GM23248 (cell line): ENCODE measurements at regions not wholly inside any gene's neighbourhood (a gene's known extent, or its start where the extent isn't known, plus 50 kb on each side); places are given as distances from the start of the nearest gene placed in this dataset.

Source experiments
- DNase-seq: peaks from one replicate; pipeline ENCODE4 v3.0.0-alpha.2; 2015
- H2AFZ ChIP-seq: fragments of 200-600 bp; sonication (generic); 2 replicates; pipeline ENCODE4 v1.6.1; 2016; ENCODE audit warnings: antibody characterized with exemption
- H3F3A ChIP-seq: fragments of 200-600 bp; sonication (generic); 2 replicates; pipeline ENCODE4 v1.6.1; 2016; ENCODE audit warnings: mild to moderate bottlenecking, antibody characterized with exemption, mixed run types; ENCODE audit not compliant: insufficient read depth
- H3K27ac ChIP-seq: fragments of 200-600 bp; sonication (generic); 2 replicates; pipeline ENCODE4 v1.5.1; 2016; ENCODE audit warnings: mild to moderate bottlenecking
- H3K27me3 ChIP-seq: fragments of 200-600 bp; sonication (generic); replicated peaks from 2 replicates; pipeline ENCODE4 v1.6.1; 2016; ENCODE audit warnings: mild to moderate bottlenecking; ENCODE audit not compliant: insufficient read depth
- H3K36me3 ChIP-seq: fragments of 200-600 bp; sonication (generic); 2 replicates; pipeline ENCODE4 v1.6.1; 2016; ENCODE audit warnings: low read depth, mild to moderate bottlenecking
- H3K4me1 ChIP-seq: fragments of 200-600 bp; sonication (generic); 2 replicates; pipeline ENCODE4 v1.6.1; 2016; ENCODE audit warnings: mild to moderate bottlenecking; ENCODE audit not compliant: insufficient read depth
- H3K4me2 ChIP-seq: fragments of 200-600 bp; sonication (generic); one replicate; pipeline ENCODE4 v1.6.1; 2016; ENCODE audit warnings: mild to moderate bottlenecking; ENCODE audit not compliant: unreplicated experiment
- H3K4me3 ChIP-seq: fragments of 200-600 bp; sonication (generic); 2 replicates; pipeline ENCODE4 v1.5.1; 2016; ENCODE audit warnings: mild to moderate bottlenecking
- H3K79me2 ChIP-seq: fragments of 200-600 bp; sonication (generic); 2 replicates; pipeline ENCODE4 v1.6.1; 2016; ENCODE audit warnings: mild to moderate bottlenecking; ENCODE audit not compliant: insufficient read depth
- H3K9ac ChIP-seq: fragments of 200-600 bp; sonication (generic); 2 replicates; pipeline ENCODE4 v1.6.1; 2016; ENCODE audit warnings: mild to moderate bottlenecking
- H3K9me2 ChIP-seq: fragments of 200-600 bp; sonication (generic); 2 replicates; pipeline ENCODE4 v1.6.1; 2016; ENCODE audit warnings: mixed run types, mild to moderate bottlenecking, moderate library complexity; ENCODE audit not compliant: insufficient read depth
- H3K9me3 ChIP-seq: fragments of 200-600 bp; sonication (generic); one replicate; pipeline ENCODE4 v1.6.1; 2017; ENCODE audit warnings: low read depth
- H4K20me1 ChIP-seq: fragments of 200-600 bp; sonication (generic); 2 replicates; pipeline ENCODE4 v1.6.0; 2016; ENCODE audit not compliant: insufficient read depth
- EZH2 ChIP-seq: fragments of 200-600 bp; sonication (generic); IDR thresholded peaks from 2 replicates; pipeline ENCODE4 v1.6.1; 2018; ENCODE audit warnings: antibody characterized with exemption, mild to moderate bottlenecking; ENCODE audit not compliant: insufficient read depth, poor library complexity, severe bottlenecking
- EZH2phosphoT487 ChIP-seq: fragments of 200-600 bp; sonication (generic); IDR thresholded peaks from 2 replicates; pipeline ENCODE4 v1.6.1; 2018; ENCODE audit warnings: antibody characterized with exemption, moderate library complexity, mild to moderate bottlenecking, low read depth; ENCODE audit not compliant: insufficient read depth
- WGBS, 2 experiments: methylation state at CpG; one replicate each; pipeline ENCODE4 v1.1.6; 2015 to 2017; ENCODE audit warnings: low lambda C conversion rate in 2 of 2, low coverage in 1 of 2; ENCODE audit errors: missing lambda C conversion rate in 2 of 2; 5-methylcytosine and 5-hydroxymethylcytosine counted together
- in situ Hi-C: fragments of 300-500 bp; cut with MboI; formaldehyde crosslinking; loops from 2 replicates; pipeline ENCODE4 v1.15.0; 2020

- WGBS, 2 experiments = 72 to 79% methylated on average over 6 of the region's 6 CpGs
- H3K4me3 ChIP-seq = no peak overlapping the region
- in situ Hi-C loops = loop anchor here (10.0 to 25.0 kb wide), 2 partner anchors 611 to 1414 kb away; partner anchors contain the start of gene MEIS1
Observed at GRCh38 chr2:67848551-67849285, 214.1 kb downstream of the C1D start.

GRCh38 chr2:67851016-67851415, 211.8 kb downstream of the C1D start:
- H3K27ac ChIP-seq = no peak overlapping the region
- no peak overlapping the region for H3K4me2 ChIP-seq
- H3K27me3 ChIP-seq = no peaks in the 10 kb centered on the region
- no peaks in the 10 kb centered on the region for H3K79me2 ChIP-seq
- no peak for TF ChIP-seq EZH2phosphoT487
- TF ChIP-seq EZH2 = no peak
- no peaks in the 10 kb centered on the region for H3K9me2 ChIP-seq
- H2AFZ ChIP-seq = no peak overlapping the region
- no peaks in the 10 kb centered on the region for H3F3A ChIP-seq
- in situ Hi-C loops = loop anchor here (10.0 kb wide), 1 partner anchor 174 kb away; no protein-coding TSS in a partner anchor
- peaks cover 4% of the 10 kb centered on the region; the same call in 1 of the 2 replicates for H3K4me1 ChIP-seq
- no peak for DNase-seq
- H3K36me3 ChIP-seq = no peaks in the 10 kb centered on the region
- no peaks in the 10 kb centered on the region for H4K20me1 ChIP-seq
- no peak overlapping the region for H3K4me3 ChIP-seq
- WGBS, 2 experiments = 97 to 98% methylated on average over 3 of the region's 3 CpGs
- H3K9me3 ChIP-seq = no peaks in the 10 kb centered on the region
- H3K9ac ChIP-seq = no peak overlapping the region

More at GRCh38 chr2:67848551-67849285, 214.1 kb downstream of the C1D start:
- H3K4me2 ChIP-seq = no peak overlapping the region
- H3K79me2 ChIP-seq = no peaks in the 10 kb centered on the region
- H3K9me2 ChIP-seq = no peaks in the 10 kb centered on the region
- H3K36me3 ChIP-seq = no peaks in the 10 kb centered on the region
- no peaks in the 10 kb centered on the region for H3F3A ChIP-seq
- H3K9me3 ChIP-seq = no peaks in the 10 kb centered on the region
- TF ChIP-seq EZH2 (no peak), EZH2phosphoT487 (no peak)
- no peaks in the 10 kb centered on the region for H4K20me1 ChIP-seq
- peaks cover 5% of the 10 kb centered on the region; the same call in 1 of the 2 replicates for H3K4me1 ChIP-seq
- no peak overlapping the region for H3K27ac ChIP-seq
- no peak overlapping the region for H2AFZ ChIP-seq
- H3K27me3 ChIP-seq = no peaks in the 10 kb centered on the region
- DNase-seq = no peak
- H3K9ac ChIP-seq = no peak overlapping the region

DNA sequence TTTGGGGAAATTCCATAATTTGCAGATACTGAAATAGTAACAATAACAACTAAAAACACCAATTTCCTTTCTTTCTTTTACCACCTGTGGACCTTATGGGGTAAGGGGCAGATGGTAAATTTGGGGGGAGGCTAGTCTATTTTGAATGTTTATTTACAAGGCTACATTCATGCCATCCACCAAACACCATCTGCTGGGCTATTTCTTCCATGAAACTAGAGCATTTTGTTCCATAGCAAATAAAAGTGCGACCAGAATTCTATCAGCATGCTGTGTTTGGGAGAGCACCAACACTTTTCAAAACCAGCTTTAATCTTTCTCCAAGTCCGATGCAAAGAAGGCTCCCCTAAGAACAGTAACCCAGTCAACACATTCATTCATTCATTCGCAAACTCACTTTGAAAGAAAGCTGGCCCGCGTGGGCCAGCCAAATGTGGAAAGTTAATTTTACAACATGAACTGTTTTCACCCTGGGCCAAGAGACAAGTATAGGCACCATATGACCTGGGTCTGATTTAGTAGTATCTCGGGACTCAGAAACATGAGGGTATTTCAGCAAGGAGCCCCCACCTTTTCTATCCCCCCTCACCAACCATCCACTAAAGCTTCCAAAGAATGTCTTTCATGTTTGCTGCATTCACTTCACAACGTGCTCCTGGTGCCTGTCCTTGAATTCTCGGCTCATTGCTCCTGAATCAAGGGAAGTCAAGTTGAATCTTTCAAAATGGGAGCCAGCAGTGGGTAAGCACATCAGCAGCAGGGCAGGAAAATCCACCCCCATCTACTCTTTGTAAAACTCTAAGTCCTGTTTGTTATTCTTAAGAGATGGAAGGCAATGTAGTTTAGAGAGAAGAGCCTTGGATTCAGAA, 210.6 kb downstream of the C1D start:
- H2AFZ ChIP-seq = no peak overlapping the region
- no peak overlapping the region for H3K27ac ChIP-seq
- in situ Hi-C loops = loop anchor here (10.0 kb wide), 1 partner anchor 173 kb away; no protein-coding TSS in a partner anchor
- H3K79me2 ChIP-seq = no peaks in the 10 kb centered on the region
- TF ChIP-seq EZH2phosphoT487 (no peak), EZH2 (no peak)
- WGBS, 2 experiments = 80 to 81% methylated on average over 8 of the region's 8 CpGs
- H3F3A ChIP-seq = no peaks in the 10 kb centered on the region
- no peaks in the 10 kb centered on the region for H3K9me2 ChIP-seq
- H4K20me1 ChIP-seq = no peaks in the 10 kb centered on the region
- H3K36me3 ChIP-seq = no peaks in the 10 kb centered on the region
- H3K27me3 ChIP-seq = no peaks in the 10 kb centered on the region
- H3K9ac ChIP-seq = no peak overlapping the region
- H3K4me2 ChIP-seq = no peak overlapping the region
- no peaks in the 10 kb centered on the region for H3K9me3 ChIP-seq
- H3K4me1 ChIP-seq = no peaks in the 10 kb centered on the region
- no peak for DNase-seq
- H3K4me3 ChIP-seq = no peak overlapping the region

GRCh38 chr2:67854103-67854743, 208.6 kb downstream of the C1D start:
- Histone ChIP-seq H3K4me3 (no peak overlapping the region), H3K27ac (no peak overlapping the region), H3K36me3 (no peaks in the 10 kb centered on the region), H4K20me1 (no peaks in the 10 kb centered on the region), H3K9ac (no peak overlapping the region), H3K9me2 (no peaks in the 10 kb centered on the region), H3K4me1 (peaks cover 10% of the 10 kb centered on the region), H3F3A (no peaks in the 10 kb centered on the region), H3K79me2 (no peaks in the 10 kb centered on the region), H3K4me2 (no peak overlapping the region), H3K9me3 (no peaks in the 10 kb centered on the region), H3K27me3 (no peaks in the 10 kb centered on the region), H2AFZ (no peak overlapping the region)
- DNase-seq = no peak
- WGBS, 2 experiments = 45 to 48% methylated on average over 6 of the region's 6 CpGs
- no peak for TF ChIP-seq EZH2
- no peak for TF ChIP-seq EZH2phosphoT487
- in situ Hi-C loops = loop anchor here (10.0 kb wide), 1 partner anchor 171 kb away; no protein-coding TSS in a partner anchor
